ENCODE measurements at regions not wholly inside any gene's neighbourhood (a gene's known extent, or its start where the extent isn't known, plus 50 kb on each side); places are given as distances from the start of the nearest gene placed in this dataset.

GRCh38 chr7:16318463-16318862, 102.9 kb downstream of the CRPPA start:
- no peak overlapping the region for H3K18ac ChIP-seq (ENCODE audit: low read depth in 1 of 2, low read length in 2 of 2)
- H3K4me3 ChIP-seq (ENCODE audit: insufficient read depth in 1 of 2, low read depth in 1 of 2, low read length in 2 of 2) = no peak overlapping the region
- no peaks in the 10 kb centered on the region for H3K4me1 ChIP-seq (ENCODE audit: control insufficient read depth, insufficient read depth, low read depth, low read length)
- H3K9ac ChIP-seq (ENCODE audit: low read length) = no peak overlapping the region
- H3K4me2 ChIP-seq (ENCODE audit: low read length, poor library complexity, severe bottlenecking) = no peak overlapping the region
- no peaks in the 10 kb centered on the region for H3K27me3 ChIP-seq (ENCODE audit: control insufficient read depth in 1 of 2, insufficient read depth in 1 of 2, low read length in 2 of 2)
- no peak overlapping the region for H4K8ac ChIP-seq (ENCODE audit: low read length)
- no peaks in the 10 kb centered on the region for H3K9me3 ChIP-seq (ENCODE audit: control insufficient read depth, low read length)
- H2AK5ac ChIP-seq (ENCODE audit: low read length, severe bottlenecking) = no peak overlapping the region
- DNase-seq = no peak
- no peak overlapping the region for H3K14ac ChIP-seq (ENCODE audit: low read length in 2 of 2)
- no peaks in the 10 kb centered on the region for H3K79me1 ChIP-seq (replicated peaks; ENCODE audit: low read length, poor library complexity, severe bottlenecking)
- H2BK5ac ChIP-seq (ENCODE audit: low read depth, low read length, poor library complexity, severe bottlenecking) = no peak overlapping the region
- H3K27ac ChIP-seq (ENCODE audit: low read length, poor library complexity, severe bottlenecking) = no peak overlapping the region
- H3K23ac ChIP-seq (ENCODE audit: low read length in 2 of 2) = no peak overlapping the region
- H2AFZ ChIP-seq (ENCODE audit: low read depth, low read length) = no peak overlapping the region
- H2BK15ac ChIP-seq (ENCODE audit: low read depth, poor library complexity, severe bottlenecking) = no peak overlapping the region
- no peaks in the 10 kb centered on the region for H3K36me3 ChIP-seq (ENCODE audit: control insufficient read depth in 1 of 2, insufficient read depth in 2 of 2, low read depth in 1 of 2, low read length in 2 of 2)
- no peak overlapping the region for H2BK120ac ChIP-seq (ENCODE audit: low read depth, low read length)
- H3K4ac ChIP-seq (ENCODE audit: low read depth in 1 of 2, low read length in 2 of 2) = no peak overlapping the region
- no peak overlapping the region for H2BK12ac ChIP-seq (ENCODE audit: low read length in 2 of 2)
- no peak overlapping the region for H4K91ac ChIP-seq (ENCODE audit: low read length)

DNA sequence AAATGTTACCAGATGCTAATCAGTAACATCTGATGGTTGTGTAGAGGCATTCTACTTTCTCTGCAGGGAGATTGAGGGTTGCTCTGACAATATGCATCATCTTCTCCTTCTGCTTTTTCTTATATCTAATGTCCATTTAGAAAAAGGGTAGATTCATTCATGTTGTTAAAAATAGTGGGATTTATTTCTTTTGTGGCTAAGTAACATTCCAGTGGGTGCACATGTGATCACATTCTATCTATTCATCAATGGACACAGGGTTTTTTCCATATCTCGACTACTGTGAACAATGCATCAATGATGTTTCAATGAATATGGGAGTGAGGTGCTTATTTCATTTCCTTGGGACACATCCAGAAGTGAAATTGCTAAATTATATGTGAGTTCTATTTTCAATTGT, 103.9 kb downstream of the CRPPA start:
- no peak overlapping the region for H4K91ac ChIP-seq (ENCODE audit: low read length)
- H4K8ac ChIP-seq (ENCODE audit: low read length) = no peak overlapping the region
- no peak overlapping the region for H3K23ac ChIP-seq (ENCODE audit: low read length in 2 of 2)
- no peak overlapping the region for H2BK120ac ChIP-seq (ENCODE audit: low read depth, low read length)
- 100% methylated on average over 1 of the region's 1 CpG for WGBS
- no peak overlapping the region for H3K9ac ChIP-seq (ENCODE audit: low read length)
- no peak overlapping the region for H3K14ac ChIP-seq (ENCODE audit: low read length in 2 of 2)
- no peak overlapping the region for H2AFZ ChIP-seq (ENCODE audit: low read depth, low read length)
- no peak overlapping the region for H3K27ac ChIP-seq (ENCODE audit: low read length, poor library complexity, severe bottlenecking)
- H3K36me3 ChIP-seq (ENCODE audit: control insufficient read depth in 1 of 2, insufficient read depth in 2 of 2, low read depth in 1 of 2, low read length in 2 of 2) = no peaks in the 10 kb centered on the region
- H3K27me3 ChIP-seq (ENCODE audit: control insufficient read depth in 1 of 2, insufficient read depth in 1 of 2, low read length in 2 of 2) = no peaks in the 10 kb centered on the region
- no peak for DNase-seq
- H2BK15ac ChIP-seq (ENCODE audit: low read depth, poor library complexity, severe bottlenecking) = no peak overlapping the region
- H2BK12ac ChIP-seq (ENCODE audit: low read length in 2 of 2) = no peak overlapping the region
- H3K9me3 ChIP-seq (ENCODE audit: control insufficient read depth, low read length) = no peaks in the 10 kb centered on the region
- H3K4me3 ChIP-seq (ENCODE audit: insufficient read depth in 1 of 2, low read depth in 1 of 2, low read length in 2 of 2) = no peak overlapping the region
- no peak overlapping the region for H2AK5ac ChIP-seq (ENCODE audit: low read length, severe bottlenecking)
- H3K4me2 ChIP-seq (ENCODE audit: low read length, poor library complexity, severe bottlenecking) = no peak overlapping the region
- H2BK5ac ChIP-seq (ENCODE audit: low read depth, low read length, poor library complexity, severe bottlenecking) = no peak overlapping the region
- H3K4me1 ChIP-seq (ENCODE audit: control insufficient read depth, insufficient read depth, low read depth, low read length) = no peaks in the 10 kb centered on the region
- no peak overlapping the region for H3K4ac ChIP-seq (ENCODE audit: low read depth in 1 of 2, low read length in 2 of 2)
- H3K18ac ChIP-seq (ENCODE audit: low read depth in 1 of 2, low read length in 2 of 2) = no peak overlapping the region
- H3K79me1 ChIP-seq (replicated peaks; ENCODE audit: low read length, poor library complexity, severe bottlenecking) = no peaks in the 10 kb centered on the region

GRCh38 chr7:16315280-16315679, 106.1 kb downstream of the CRPPA start:
- WGBS = 80% methylated on average over 3 of the region's 3 CpGs
- Histone ChIP-seq H3K14ac (ENCODE audit: low read length in 2 of 2) (no peak overlapping the region), H2BK5ac (ENCODE audit: low read depth, low read length, poor library complexity, severe bottlenecking) (no peak overlapping the region), H3K4me2 (ENCODE audit: low read length, poor library complexity, severe bottlenecking) (no peak overlapping the region), H2AFZ (ENCODE audit: low read depth, low read length) (no peak overlapping the region), H4K8ac (ENCODE audit: low read length) (no peak overlapping the region), H4K91ac (ENCODE audit: low read length) (no peak overlapping the region), H2AK5ac (ENCODE audit: low read length, severe bottlenecking) (no peak overlapping the region), H3K23ac (ENCODE audit: low read length in 2 of 2) (no peak overlapping the region), H3K27ac (ENCODE audit: low read length, poor library complexity, severe bottlenecking) (no peak overlapping the region), H3K18ac (ENCODE audit: low read depth in 1 of 2, low read length in 2 of 2) (no peak overlapping the region), H2BK15ac (ENCODE audit: low read depth, poor library complexity, severe bottlenecking) (no peak overlapping the region), H3K4ac (ENCODE audit: low read depth in 1 of 2, low read length in 2 of 2) (no peak overlapping the region), H2BK12ac (ENCODE audit: low read length in 2 of 2) (no peak overlapping the region), H3K36me3 (ENCODE audit: control insufficient read depth in 1 of 2, insufficient read depth in 2 of 2, low read depth in 1 of 2, low read length in 2 of 2) (no peaks in the 10 kb centered on the region), H3K9ac (ENCODE audit: low read length) (peak overlapping the region; percentile 62), H3K27me3 (ENCODE audit: control insufficient read depth in 1 of 2, insufficient read depth in 1 of 2, low read length in 2 of 2) (no peaks in the 10 kb centered on the region), H3K4me1 (ENCODE audit: control insufficient read depth, insufficient read depth, low read depth, low read length) (no peaks in the 10 kb centered on the region), H2BK120ac (ENCODE audit: low read depth, low read length) (no peak overlapping the region), H3K4me3 (ENCODE audit: insufficient read depth in 1 of 2, low read depth in 1 of 2, low read length in 2 of 2) (peak overlapping the region in 1 of 2 experiments; percentile 71), H3K79me1 (replicated peaks; ENCODE audit: low read length, poor library complexity, severe bottlenecking) (no peaks in the 10 kb centered on the region), H3K9me3 (ENCODE audit: control insufficient read depth, low read length) (no peaks in the 10 kb centered on the region)
- no peak for DNase-seq

- Histone ChIP-seq H3K14ac (ENCODE audit: low read length in 2 of 2) (no peak overlapping the region), H3K9ac (ENCODE audit: low read length) (no peak overlapping the region), H3K27me3 (ENCODE audit: control insufficient read depth in 1 of 2, insufficient read depth in 1 of 2, low read length in 2 of 2) (no peaks in the 10 kb centered on the region), H4K8ac (ENCODE audit: low read length) (no peak overlapping the region), H3K18ac (ENCODE audit: low read depth in 1 of 2, low read length in 2 of 2) (no peak overlapping the region), H4K91ac (ENCODE audit: low read length) (no peak overlapping the region), H3K27ac (ENCODE audit: low read length, poor library complexity, severe bottlenecking) (no peak overlapping the region), H3K4me2 (ENCODE audit: low read length, poor library complexity, severe bottlenecking) (no peak overlapping the region), H3K9me3 (ENCODE audit: control insufficient read depth, low read length) (no peaks in the 10 kb centered on the region), H2BK5ac (ENCODE audit: low read depth, low read length, poor library complexity, severe bottlenecking) (no peak overlapping the region), H3K4me3 (ENCODE audit: insufficient read depth in 1 of 2, low read depth in 1 of 2, low read length in 2 of 2) (no peak overlapping the region), H2BK15ac (ENCODE audit: low read depth, poor library complexity, severe bottlenecking) (no peak overlapping the region), H3K4ac (ENCODE audit: low read depth in 1 of 2, low read length in 2 of 2) (no peak overlapping the region), H3K4me1 (ENCODE audit: control insufficient read depth, insufficient read depth, low read depth, low read length) (peaks cover 2% of the 10 kb centered on the region), H2AK5ac (ENCODE audit: low read length, severe bottlenecking) (no peak overlapping the region), H3K36me3 (ENCODE audit: control insufficient read depth in 1 of 2, insufficient read depth in 2 of 2, low read depth in 1 of 2, low read length in 2 of 2) (no peaks in the 10 kb centered on the region), H3K23ac (ENCODE audit: low read length in 2 of 2) (no peak overlapping the region), H2AFZ (ENCODE audit: low read depth, low read length) (no peak overlapping the region), H2BK120ac (ENCODE audit: low read depth, low read length) (no peak overlapping the region), H3K79me1 (replicated peaks; ENCODE audit: low read length, poor library complexity, severe bottlenecking) (peaks cover 2% of the 10 kb centered on the region), H2BK12ac (ENCODE audit: low read length in 2 of 2) (no peak overlapping the region)
- no peak for DNase-seq
- 98% methylated on average over 2 of the region's 2 CpGs for WGBS
These were observed 112.2 kb downstream of the CRPPA start for GRCh38 chr7:16309129-16309528.

Measured in mesenchymal stem cell (in vitro differentiated cells and primary cell).